Trophoblast cell (in vitro differentiated cells and primary cell): ENCODE measurements at regions not wholly inside any gene's neighbourhood (a gene's known extent, or its start where the extent isn't known, plus 50 kb on each side); places are given as distances from the start of the nearest gene placed in this dataset.

Source experiments
- DNase-seq, 2 donors: peaks; one replicate each; pipeline ENCODE4 v3.0.0-alpha.2; 2016
- H2AFZ ChIP-seq: 2 replicates; pipeline ENCODE4 v1.6.1; 2013; ENCODE audit warnings: low read length, moderate library complexity, mild to moderate bottlenecking; ENCODE audit not compliant: insufficient read depth, poor library complexity
- H2AK5ac ChIP-seq: 2 replicates; pipeline ENCODE4 v1.6.1; 2013; ENCODE audit warnings: mild to moderate bottlenecking, low read length
- H2BK120ac ChIP-seq: 2 replicates; pipeline ENCODE4 v1.6.1; 2013; ENCODE audit warnings: low read length, mild to moderate bottlenecking, moderate library complexity; ENCODE audit not compliant: insufficient read depth, poor library complexity
- H2BK12ac ChIP-seq: 2 replicates; pipeline ENCODE4 v1.6.1; 2013; ENCODE audit warnings: mild to moderate bottlenecking, low read length, moderate library complexity
- H2BK5ac ChIP-seq: 2 replicates; pipeline ENCODE4 v1.6.1; 2013; ENCODE audit warnings: low read length, low read depth, moderate library complexity, mild to moderate bottlenecking; ENCODE audit not compliant: poor library complexity
- H3K14ac ChIP-seq: 2 replicates; pipeline ENCODE4 v1.6.1; 2013; ENCODE audit warnings: mild to moderate bottlenecking, low read length
- H3K18ac ChIP-seq: 2 replicates; pipeline ENCODE4 v1.6.1; 2013; ENCODE audit warnings: mild to moderate bottlenecking, low read length
- H3K23ac ChIP-seq: 2 replicates; pipeline ENCODE4 v1.6.1; 2013; ENCODE audit warnings: low read length
- H3K27ac ChIP-seq: 2 replicates; pipeline ENCODE4 v1.5.1; 2013; ENCODE audit warnings: low read depth, mild to moderate bottlenecking, inconsistent platforms, low read length, moderate library complexity
- H3K27me3 ChIP-seq: 2 replicates; pipeline ENCODE4 v1.6.1; 2013; ENCODE audit warnings: inconsistent platforms, mild to moderate bottlenecking, low read length, moderate library complexity; ENCODE audit not compliant: insufficient read depth
- H3K36me3 ChIP-seq, 2 experiments: 1 replicate in 1 of 2; 2 replicates in 1 of 2; pipeline ENCODE4 v1.6.1; 2013; ENCODE audit warnings: low read length in 2 of 2, mild to moderate bottlenecking in 2 of 2, moderate library complexity in 1 of 2; ENCODE audit not compliant: insufficient read depth in 2 of 2, control insufficient read depth in 1 of 2
- H3K4ac ChIP-seq: 2 replicates; pipeline ENCODE4 v1.6.1; 2013; ENCODE audit warnings: low read depth, mild to moderate bottlenecking, low read length, moderate library complexity
- H3K4me1 ChIP-seq, 2 experiments: 1 replicate in 1 of 2; 2 replicates in 1 of 2; pipeline ENCODE4 v1.6.1; 2013; ENCODE audit warnings: low read length in 2 of 2, mild to moderate bottlenecking in 2 of 2, moderate library complexity in 1 of 2; ENCODE audit not compliant: insufficient read depth in 2 of 2, control insufficient read depth in 1 of 2
- H3K4me2 ChIP-seq: 2 replicates; pipeline ENCODE4 v1.6.1; 2013; ENCODE audit warnings: inconsistent platforms, mild to moderate bottlenecking, low read length, moderate library complexity
- H3K4me3 ChIP-seq: 2 replicates; pipeline ENCODE4 v1.5.1; 2013; ENCODE audit warnings: mild to moderate bottlenecking, low read depth, low read length, inconsistent platforms
- H3K79me1 ChIP-seq: one replicate; pipeline ENCODE4 v1.6.1; 2013; ENCODE audit warnings: low read length
- H3K79me2 ChIP-seq: 2 replicates; pipeline ENCODE4 v1.6.1; 2013; ENCODE audit warnings: low read length, mild to moderate bottlenecking; ENCODE audit not compliant: control insufficient read depth, insufficient read depth, poor library complexity
- H3K9ac ChIP-seq: 2 replicates; pipeline ENCODE4 v1.6.1; 2013; ENCODE audit warnings: mild to moderate bottlenecking, low read length
- H3K9me3 ChIP-seq: 2 replicates; pipeline ENCODE4 v1.6.1; 2013; ENCODE audit warnings: low read depth, mild to moderate bottlenecking, control low read depth, inconsistent platforms, low read length; ENCODE audit not compliant: insufficient read depth
- H4K12ac ChIP-seq: 2 replicates; pipeline ENCODE4 v1.6.1; 2013; ENCODE audit warnings: low read depth, mild to moderate bottlenecking, low read length, moderate library complexity
- H4K8ac ChIP-seq: 2 replicates; pipeline ENCODE4 v1.6.1; 2013; ENCODE audit warnings: low read depth, mild to moderate bottlenecking, low read length, moderate library complexity
- H4K91ac ChIP-seq: one replicate; pipeline ENCODE4 v1.6.1; 2013; ENCODE audit warnings: low read depth, mild to moderate bottlenecking, low read length, moderate library complexity
- WGBS: extraction: QIAGEN DNeasy Blood & Tissue Kit; methylation state at CpG from one replicate; pipeline ENCODE4 v1.1.7; 2013; ENCODE audit warnings: missing lambda C conversion rate; ENCODE audit not compliant: insufficient read length, insufficient coverage; ENCODE audit errors: extremely low coverage; 5-methylcytosine and 5-hydroxymethylcytosine counted together

DNA sequence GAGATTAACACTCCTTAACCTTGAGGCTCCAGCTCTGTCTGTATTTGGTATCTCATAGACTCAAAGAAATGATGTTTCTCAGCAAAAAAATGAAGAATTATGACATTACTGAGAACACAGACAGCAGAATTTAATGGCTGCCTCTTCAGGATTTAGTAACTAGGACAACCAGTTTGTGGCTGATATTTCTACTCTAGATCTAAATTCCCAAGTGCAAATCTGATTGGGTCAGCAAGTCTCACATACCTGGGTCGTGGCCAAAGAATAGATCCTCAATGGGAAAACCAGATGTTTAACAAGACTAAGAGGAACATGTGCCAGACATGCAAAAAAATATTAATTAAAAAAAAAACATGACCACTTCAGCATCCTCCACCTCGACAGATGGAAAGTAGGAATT lies 608.9 kb downstream of the DTWD2 start:
- no peak overlapping the region for H2AFZ ChIP-seq
- H3K4ac ChIP-seq: no peak overlapping the region
- no peak overlapping the region for H4K8ac ChIP-seq

GRCh38 chr5:118378959-118379358 lies 609.4 kb downstream of the DTWD2 start:
- Histone ChIP-seq H3K4me2 (no peak overlapping the region), H4K91ac (no peak overlapping the region), H3K23ac (no peak overlapping the region), H3K4ac (no peak overlapping the region), H4K8ac (no peak overlapping the region), H3K79me1 (no peaks in the 10 kb centered on the region), H3K18ac (no peak overlapping the region), H2BK120ac (no peak overlapping the region), H3K27ac (no peak overlapping the region), H3K9me3 (no peaks in the 10 kb centered on the region), H3K14ac (no peak overlapping the region), H3K4me1 (peaks cover 4% of the 10 kb centered on the region in 2 experiments), H2BK12ac (no peak overlapping the region), H4K12ac (no peak overlapping the region), H3K36me3 (no peaks in the 10 kb centered on the region), H3K79me2 (no peaks in the 10 kb centered on the region), H3K4me3 (no peak overlapping the region), H3K27me3 (no peaks in the 10 kb centered on the region), H2AFZ (no peak overlapping the region), H2BK5ac (no peak overlapping the region), H2AK5ac (no peak overlapping the region), H3K9ac (no peak overlapping the region)
- no peak for DNase-seq
- no CpG with 5 or more reads among the region's 1 CpG for WGBS

More for the DNA sequence above, 608.9 kb downstream of the DTWD2 start:
- Histone ChIP-seq H3K79me2 (no peaks in the 10 kb centered on the region), H3K4me2 (no peak overlapping the region), H3K79me1 (no peaks in the 10 kb centered on the region), H3K4me3 (no peak overlapping the region), H2BK5ac (no peak overlapping the region), H2BK120ac (no peak overlapping the region), H3K9ac (no peak overlapping the region), H2AK5ac (no peak overlapping the region), H3K23ac (no peak overlapping the region), H3K27ac (no peak overlapping the region), H4K12ac (no peak overlapping the region), H2BK12ac (no peak overlapping the region), H3K14ac (no peak overlapping the region), H3K27me3 (no peaks in the 10 kb centered on the region), H3K4me1 (peaks cover 4% of the 10 kb centered on the region in 2 experiments), H3K36me3 (no peaks in the 10 kb centered on the region), H4K91ac (no peak overlapping the region), H3K9me3 (no peaks in the 10 kb centered on the region), H3K18ac (no peak overlapping the region)
- no CpG with 5 or more reads among the region's 2 CpGs for WGBS
- DNase-seq: peak in 1 of 2 donors; percentile 1

DNA sequence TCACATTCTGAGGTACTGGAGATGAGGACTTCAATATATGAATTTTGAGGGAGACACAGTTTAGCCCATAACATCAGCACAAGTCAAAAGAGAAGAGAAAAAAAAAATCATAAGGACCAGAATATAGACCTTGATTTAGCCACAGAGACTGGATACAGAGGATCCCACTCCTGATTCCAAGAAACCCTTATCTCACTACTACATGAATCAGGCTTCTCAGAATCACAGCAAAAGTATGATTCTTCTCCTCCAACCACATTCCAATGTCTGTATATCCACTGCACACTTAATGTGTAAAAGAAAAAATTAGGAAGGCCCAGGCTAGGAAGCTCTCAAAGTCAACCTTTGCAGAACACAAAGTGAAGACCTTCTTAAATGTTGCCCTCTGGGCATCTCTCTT lies 610.9 kb downstream of the DTWD2 start:
- Histone ChIP-seq H3K4me2 (no peak overlapping the region), H3K14ac (no peak overlapping the region), H2BK5ac (no peak overlapping the region), H2BK12ac (no peak overlapping the region), H3K18ac (no peak overlapping the region), H4K91ac (no peak overlapping the region), H3K4ac (no peak overlapping the region), H4K8ac (no peak overlapping the region), H3K4me1 (peaks cover 4% of the 10 kb centered on the region in 2 experiments), H2BK120ac (no peak overlapping the region), H3K79me1 (no peaks in the 10 kb centered on the region), H4K12ac (no peak overlapping the region), H3K27ac (no peak overlapping the region), H3K79me2 (no peaks in the 10 kb centered on the region), H3K9ac (no peak overlapping the region), H3K4me3 (no peak overlapping the region), H2AK5ac (no peak overlapping the region), H3K36me3 (no peaks in the 10 kb centered on the region), H3K23ac (no peak overlapping the region), H3K27me3 (no peaks in the 10 kb centered on the region), H3K9me3 (no peaks in the 10 kb centered on the region), H2AFZ (no peak overlapping the region)
- DNase-seq: peak in 1 of 2 donors; percentile 29

- WGBS: no CpG with 5 or more reads among the region's 3 CpGs
These were observed 616.1 kb downstream of the DTWD2 start for GRCh38 chr5:118371973-118372831.

More at GRCh38 chr5:118371973-118372831, 616.1 kb downstream of the DTWD2 start:
- no peak overlapping the region for H3K4ac ChIP-seq
- H4K12ac ChIP-seq: no peak overlapping the region
- no peak overlapping the region for H2BK12ac ChIP-seq
- DNase-seq: no peak
- H3K9ac ChIP-seq: no peak overlapping the region
- no peaks in the 10 kb centered on the region for H3K79me2 ChIP-seq
- H3K18ac ChIP-seq: no peak overlapping the region
- H3K36me3 ChIP-seq: no peaks in the 10 kb centered on the region
- no peak overlapping the region for H3K4me3 ChIP-seq
- no peak overlapping the region for H3K23ac ChIP-seq
- no peaks in the 10 kb centered on the region for H3K79me1 ChIP-seq
- no peak overlapping the region for H2BK5ac ChIP-seq
- no peaks in the 10 kb centered on the region for H3K4me1 ChIP-seq
- H2BK120ac ChIP-seq: no peak overlapping the region
- H3K9me3 ChIP-seq: no peaks in the 10 kb centered on the region
- no peak overlapping the region for H4K8ac ChIP-seq
- H2AK5ac ChIP-seq: no peak overlapping the region
- no peak overlapping the region for H4K91ac ChIP-seq
- H3K14ac ChIP-seq: no peak overlapping the region
- H2AFZ ChIP-seq: no peak overlapping the region
- H3K27ac ChIP-seq: no peak overlapping the region
- H3K27me3 ChIP-seq: no peaks in the 10 kb centered on the region
- no peak overlapping the region for H3K4me2 ChIP-seq
